Epithelial cell of prostate (primary cell): ENCODE measurements at regions not wholly inside any gene's neighbourhood (a gene's known extent, or its start where the extent isn't known, plus 50 kb on each side); places are given as distances from the start of the nearest gene placed in this dataset.

Experiments
- DNase-seq: peaks from one replicate; pipeline ENCODE4 v3.0.0-alpha.2; 2011; ENCODE audit warnings: low read depth, low spot score
- H3K27ac ChIP-seq: fragments of 450-650 bp; 2 replicates; pipeline ENCODE4 v1.5.1; 2017; ENCODE audit warnings: mild to moderate bottlenecking

DNA sequence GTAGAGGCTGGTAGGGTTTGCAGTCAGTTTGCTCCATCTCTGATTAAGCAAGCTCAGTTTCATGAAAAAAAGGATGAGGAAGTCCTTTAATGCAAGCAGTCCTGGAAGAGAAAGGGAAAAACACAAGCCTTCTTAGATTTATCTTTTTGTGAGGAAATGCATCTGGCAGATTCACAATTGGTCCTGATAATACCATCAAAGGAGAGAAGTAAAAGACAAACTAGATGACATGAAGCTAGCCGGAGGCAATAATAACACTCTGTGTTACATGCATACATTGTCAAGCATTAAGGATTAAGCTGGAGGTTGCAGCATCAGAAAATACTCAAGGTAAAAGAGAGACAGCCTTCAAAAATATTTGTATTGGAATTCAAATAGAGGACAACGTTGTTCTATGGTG is 356.0 kb upstream of the TEX13C start, which contains the start of gene TENM1:
TENM1 (minus strand) TSS at position 101 of the 400 bp plus-strand sequence.
- no peak for DNase-seq

DNA sequence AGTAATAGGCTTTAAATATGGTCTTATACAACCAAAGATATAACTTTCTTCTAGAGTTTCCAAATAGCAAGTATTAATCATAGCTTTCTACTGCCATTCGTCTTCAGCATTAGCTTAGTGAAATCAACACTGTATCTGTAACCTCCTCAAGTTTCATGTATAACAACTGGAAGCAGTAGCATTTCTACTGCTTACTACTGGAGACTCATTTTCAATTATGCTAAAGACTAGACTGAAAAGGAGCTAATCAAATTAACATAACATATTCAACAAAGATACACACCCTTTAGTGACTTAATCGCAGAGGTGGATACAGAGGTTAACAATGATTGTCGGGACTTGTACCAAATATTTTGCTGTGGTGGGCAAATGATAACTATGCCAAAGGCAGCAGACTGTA is 344.2 kb upstream of the TEX13C start:
- no peak overlapping the region for H3K27ac ChIP-seq
- DNase-seq: no peak

More for the DNA sequence above, 356.0 kb upstream of the TEX13C start, which contains the start of gene TENM1:
- H3K27ac ChIP-seq: no peak within 1 kb of the TSS

DNA sequence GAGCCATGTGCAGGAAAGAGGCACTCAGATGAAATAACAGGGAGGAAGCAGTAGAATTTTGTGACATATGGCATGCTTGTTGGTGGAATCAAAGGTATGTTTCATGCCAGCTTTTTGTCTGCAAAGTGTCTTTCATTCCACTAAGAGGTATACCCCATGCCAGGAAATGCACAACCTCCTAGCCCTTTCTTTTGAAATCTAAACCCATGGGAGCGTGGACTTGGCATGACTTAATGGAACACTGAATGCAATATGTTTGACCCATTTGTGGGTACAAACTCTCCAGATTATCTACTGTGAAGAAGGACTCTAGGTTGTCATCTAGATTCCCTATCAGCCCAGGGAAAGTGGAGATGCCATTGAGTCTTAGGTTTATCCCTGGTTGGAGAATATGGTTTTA is 338.3 kb upstream of the TEX13C start:
- no peak for DNase-seq

DNA sequence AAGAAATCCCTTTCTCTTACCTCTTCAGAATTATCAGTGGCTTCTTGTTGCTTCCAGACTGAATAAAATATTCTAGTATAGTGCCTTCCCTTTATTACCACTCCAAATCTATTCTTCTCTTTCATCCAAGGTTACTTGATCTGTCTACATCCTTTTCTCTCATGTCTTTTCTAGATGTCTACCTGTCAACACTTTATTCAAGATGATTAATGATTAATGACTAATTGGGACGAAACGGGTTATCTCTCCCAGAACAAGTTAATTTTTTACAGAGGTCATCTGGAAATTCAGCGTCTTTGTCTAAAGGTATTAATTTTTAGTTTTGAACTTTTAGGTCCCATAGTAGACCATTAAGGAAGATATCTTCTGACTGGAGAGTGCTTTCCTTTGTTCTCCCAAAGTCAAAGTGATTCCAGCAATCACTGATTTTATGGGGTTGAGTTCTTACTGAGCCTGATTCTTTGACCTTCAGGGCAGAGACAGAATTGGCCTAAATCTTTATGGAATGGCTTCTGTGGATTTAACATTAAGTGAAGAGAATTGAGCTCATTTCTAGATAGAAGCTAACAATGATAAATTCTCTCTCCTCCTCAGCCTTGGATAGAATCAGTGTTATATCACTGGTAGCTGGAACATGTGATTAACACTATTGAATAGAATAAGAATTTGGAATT is 335.4 kb upstream of the TEX13C start:
- no peak overlapping the region for H3K27ac ChIP-seq
- no peak for DNase-seq

More for the DNA sequence above, 338.3 kb upstream of the TEX13C start:
- H3K27ac ChIP-seq: no peak overlapping the region

DNA sequence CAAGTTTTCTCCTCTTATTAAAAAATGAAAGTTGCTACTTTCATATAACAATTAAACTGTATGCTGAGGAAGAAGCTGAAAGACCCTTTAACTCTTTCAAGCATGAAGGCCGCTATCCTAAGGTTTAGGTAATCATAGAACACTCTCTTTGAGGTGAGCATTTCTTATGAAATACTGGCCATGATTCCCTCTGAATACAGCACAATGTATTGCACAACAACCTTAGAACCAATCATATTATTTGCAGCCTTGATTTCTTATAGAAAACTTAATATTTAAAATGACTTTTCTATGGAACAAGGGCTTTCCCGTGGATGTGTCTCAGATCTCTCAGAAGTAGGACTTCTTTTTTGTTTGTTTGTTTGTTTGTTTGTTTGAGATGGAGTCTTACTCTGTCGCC is 333.4 kb upstream of the TEX13C start:
- DNase-seq: no peak
- H3K27ac ChIP-seq: no peak overlapping the region

DNA sequence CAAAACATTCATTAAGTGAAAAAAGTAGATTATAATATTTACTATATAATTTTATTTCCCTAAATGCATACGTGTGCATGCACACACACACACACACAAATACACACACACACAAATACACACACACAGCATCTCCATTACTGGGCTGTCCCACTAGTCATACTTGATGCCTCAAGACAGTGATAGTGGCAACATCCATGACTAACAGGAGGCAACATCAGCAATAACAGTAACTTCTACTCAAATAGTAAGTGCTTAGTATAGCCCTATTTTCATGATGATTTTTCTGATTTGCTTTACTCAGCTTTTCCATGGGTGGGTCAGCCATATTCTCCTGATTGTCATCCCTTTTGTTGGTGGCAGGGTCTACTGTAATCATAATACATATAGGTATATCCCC is 325.9 kb upstream of the TEX13C start:
- no peak overlapping the region for H3K27ac ChIP-seq
- DNase-seq: no peak

DNA sequence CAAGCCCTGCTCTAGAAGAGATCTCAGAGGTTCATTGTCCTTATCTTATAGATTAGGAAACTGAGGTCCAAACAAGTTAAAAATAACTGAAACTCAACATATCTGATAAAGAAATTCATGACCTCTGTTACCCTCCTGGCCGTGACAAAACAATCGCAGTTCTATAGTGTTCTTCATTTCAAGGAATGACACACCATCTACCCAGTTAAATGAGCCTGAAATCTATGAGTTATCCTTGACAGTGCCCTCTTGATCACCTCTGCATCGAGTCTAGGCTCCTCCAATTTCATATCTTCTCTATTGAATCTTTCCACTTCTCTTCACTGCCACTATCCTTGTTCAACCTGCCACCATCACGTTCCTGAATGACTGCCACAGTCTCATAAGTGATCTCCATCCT is 325.3 kb upstream of the TEX13C start:
- DNase-seq: no peak
- H3K27ac ChIP-seq: no peak overlapping the region

DNA sequence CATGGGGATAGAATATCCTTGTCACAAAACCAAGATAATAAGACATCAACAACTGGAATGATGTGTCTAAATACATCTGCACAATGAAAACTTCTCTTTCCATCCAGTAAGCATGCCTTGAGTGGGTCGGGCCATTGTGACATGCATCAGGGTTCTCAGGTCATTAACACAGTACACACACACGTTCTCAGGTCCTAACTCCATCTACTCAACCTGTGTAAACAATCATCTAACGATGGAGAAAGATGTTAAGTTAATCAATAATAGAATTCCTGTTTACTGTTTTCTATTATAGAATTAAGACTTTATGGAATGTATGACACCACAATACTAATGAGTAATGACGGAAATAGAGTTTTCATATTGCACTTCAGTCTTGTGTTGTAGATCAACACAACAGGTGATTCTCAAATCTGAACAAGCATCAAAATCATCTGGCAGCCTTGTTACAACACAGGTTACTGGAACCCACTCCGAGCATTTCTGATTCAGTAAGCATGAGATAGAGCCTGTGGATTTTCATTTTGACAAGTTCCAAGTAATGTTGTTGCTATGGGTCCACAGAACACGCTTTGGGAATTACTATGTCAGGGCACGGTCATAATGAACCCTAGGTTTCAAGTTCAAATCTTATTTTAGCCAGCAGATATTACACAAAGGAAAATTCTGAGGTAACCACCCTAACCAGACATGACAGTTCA is 315.8 kb upstream of the TEX13C start:
- DNase-seq: no peak
- H3K27ac ChIP-seq: no peak overlapping the region

DNA sequence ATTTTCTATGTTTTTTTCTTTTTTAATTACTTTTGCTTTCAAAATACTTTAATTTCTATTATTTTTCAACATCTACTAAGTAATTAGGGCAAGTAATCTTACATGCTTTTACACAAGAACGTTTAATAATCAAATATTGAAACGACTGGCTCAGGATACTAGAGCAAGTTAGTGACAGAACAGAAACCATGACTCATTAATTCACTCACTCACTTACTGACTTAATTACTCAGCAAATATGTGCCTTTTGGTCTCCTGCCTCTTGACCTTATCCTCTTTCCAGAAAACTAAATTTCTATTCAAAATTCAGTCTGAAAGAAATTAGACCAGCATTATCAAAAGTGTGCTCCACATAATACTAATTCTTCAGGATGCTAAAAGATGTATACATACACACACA is 314.9 kb upstream of the TEX13C start:
- DNase-seq: no peak
- no peak overlapping the region for H3K27ac ChIP-seq

DNA sequence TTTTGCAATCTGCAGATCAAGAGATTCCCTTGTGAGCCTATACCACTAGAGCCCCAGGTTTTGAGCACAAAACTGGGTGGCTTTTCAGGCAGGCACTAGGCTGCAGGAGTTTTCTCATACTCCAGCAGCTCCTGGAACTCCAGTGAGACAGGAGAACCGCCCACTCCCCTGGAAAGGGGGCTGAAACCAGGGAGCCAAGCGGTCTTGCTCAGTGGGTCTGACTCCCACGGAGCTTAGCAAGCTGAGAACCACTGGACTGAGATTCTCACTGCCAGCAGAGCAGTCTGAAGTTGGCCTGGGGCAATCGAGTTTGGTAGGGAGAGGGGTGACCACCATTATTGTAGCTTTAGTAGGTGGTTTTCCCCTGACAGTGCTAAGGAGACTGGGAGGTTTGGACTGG is 313.8 kb upstream of the TEX13C start:
- no peak for DNase-seq
- no peak overlapping the region for H3K27ac ChIP-seq

DNA sequence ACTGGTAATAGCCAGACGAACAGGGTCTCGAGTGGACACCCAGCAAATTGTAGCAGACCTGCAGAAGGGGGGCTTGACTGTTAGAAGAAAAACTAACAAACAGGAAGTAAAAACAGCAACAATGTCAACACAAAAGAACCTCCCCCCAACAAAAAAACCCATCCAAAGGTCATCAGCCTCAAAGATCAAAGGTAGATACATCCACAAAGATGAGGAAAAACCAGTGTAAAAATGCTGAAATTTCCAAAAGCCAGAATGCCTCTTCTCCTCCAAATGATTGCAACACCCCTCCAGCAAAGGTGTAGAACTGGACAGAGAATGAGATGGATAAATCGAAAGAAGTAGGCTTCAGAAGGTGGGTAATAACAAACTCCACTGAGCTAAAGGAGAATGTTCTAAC is 313.0 kb upstream of the TEX13C start:
- H3K27ac ChIP-seq: no peak overlapping the region
- DNase-seq: no peak

DNA sequence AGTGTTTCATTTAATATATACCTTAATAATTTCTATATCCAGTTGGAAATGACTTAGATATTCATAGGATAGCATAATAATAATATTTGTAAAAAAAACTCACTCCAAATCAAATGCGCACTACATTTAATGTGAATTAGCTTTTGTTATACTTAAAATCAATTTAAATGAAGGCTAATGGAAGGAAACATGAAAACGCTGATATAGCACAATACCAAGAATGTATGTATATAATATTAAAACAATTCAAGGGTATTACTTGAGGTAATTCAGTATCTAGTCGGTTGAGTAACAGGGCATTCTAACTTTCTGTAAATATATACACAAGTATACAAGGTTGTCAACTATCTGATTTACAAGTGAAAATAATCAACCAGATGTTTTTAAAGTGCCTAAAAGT is 307.1 kb upstream of the TEX13C start:
- no peak for DNase-seq
- no peak overlapping the region for H3K27ac ChIP-seq

DNA sequence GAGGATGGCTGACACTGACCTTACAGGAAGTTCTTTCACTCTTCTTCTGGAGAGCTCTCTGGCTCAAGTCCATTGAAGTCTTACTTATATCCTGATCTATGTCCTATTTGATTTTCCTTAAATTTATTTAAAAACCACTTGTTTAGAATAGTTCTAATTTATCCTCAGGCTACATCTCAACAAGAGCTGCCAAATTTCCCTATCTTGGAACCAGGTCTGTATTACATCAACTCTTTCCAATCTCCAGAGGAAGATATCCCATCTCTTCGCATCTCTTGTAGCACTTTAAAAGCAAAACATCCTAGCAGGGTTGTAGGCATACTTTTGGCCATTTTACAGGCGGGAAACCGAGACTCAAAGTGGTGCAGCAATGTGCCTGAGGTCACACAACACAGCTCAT is 290.5 kb upstream of the TEX13C start:
- no peak for DNase-seq
- no peak overlapping the region for H3K27ac ChIP-seq
